GM19467 (cell line): ENCODE measurements at regions not wholly inside any gene's neighbourhood (a gene's known extent, or its start where the extent isn't known, plus 50 kb on each side); places are given as distances from the start of the nearest gene placed in this dataset.
"Not testable (repeated sequence)": the region's sequence is repeated elsewhere in the genome, so short reads cannot be mapped to it uniquely, and the experiment has no call there.

ENCODE experiments used
- ATAC-seq: cut with Tn5 transposase; IDR thresholded peaks from one replicate; pipeline ENCODE4 v1.9.1; 2021; ENCODE audit warnings: mild to moderate bottlenecking, moderate library complexity; ENCODE audit not compliant: unreplicated experiment

GRCh38 chr11:82396639-82397038, 337.0 kb downstream of the FAM181B start:
- not testable (repeated sequence) for ATAC-seq

- ATAC-seq: no peak
Measured at GRCh38 chr11:82384308-82384707, 349.4 kb downstream of the FAM181B start.

GRCh38 chr11:82373781-82374542, 359.7 kb downstream of the FAM181B start:
- ATAC-seq: no peak

GRCh38 chr11:82365351-82365750, 368.3 kb downstream of the FAM181B start:
- no peak for ATAC-seq

- no peak for ATAC-seq
Measured at GRCh38 chr11:82356316-82356715, 377.3 kb downstream of the FAM181B start.

GRCh38 chr11:82355313-82355823, 378.3 kb downstream of the FAM181B start:
- ATAC-seq: no peak

- ATAC-seq: no peak
Measured at GRCh38 chr11:82326853-82327252, 406.8 kb downstream of the FAM181B start.

GRCh38 chr11:82321206-82321605, 412.5 kb downstream of the FAM181B start:
- no peak for ATAC-seq

- ATAC-seq: no peak
Measured at GRCh38 chr11:82315093-82315492, 418.6 kb downstream of the FAM181B start.

- no peak for ATAC-seq
Measured at GRCh38 chr11:82308979-82309378, 424.7 kb downstream of the FAM181B start.

GRCh38 chr11:82305123-82305522, 428.5 kb downstream of the FAM181B start:
- ATAC-seq: no peak

- no peak for ATAC-seq
Measured at GRCh38 chr11:82303671-82304070, 430.0 kb downstream of the FAM181B start.

- ATAC-seq: no peak
Measured at GRCh38 chr11:82288471-82288870, 445.2 kb downstream of the FAM181B start.

GRCh38 chr11:82270870-82271269, 462.8 kb downstream of the FAM181B start:
- no peak for ATAC-seq

- ATAC-seq: no peak
Measured at GRCh38 chr11:82268627-82269026, 465.0 kb downstream of the FAM181B start.

GRCh38 chr11:82267186-82267585, 466.5 kb downstream of the FAM181B start:
- no peak for ATAC-seq

- no peak for ATAC-seq
Measured at GRCh38 chr11:82261367-82261766, 472.3 kb downstream of the FAM181B start.

- ATAC-seq: no peak
Measured at GRCh38 chr11:82250047-82250446, 483.6 kb downstream of the FAM181B start.

- no peak for ATAC-seq
Measured at GRCh38 chr11:82246926-82247325, 486.7 kb downstream of the FAM181B start.

- ATAC-seq: no peak
Measured at GRCh38 chr11:82239498-82239897, 494.2 kb downstream of the FAM181B start.

GRCh38 chr11:82234256-82234655, 499.4 kb downstream of the FAM181B start:
- no peak for ATAC-seq

- no peak for ATAC-seq
Measured at GRCh38 chr11:82233201-82233600, 500.5 kb downstream of the FAM181B start.

- no peak for ATAC-seq
Measured at GRCh38 chr11:82229341-82229740, 504.3 kb downstream of the FAM181B start.
